B cell (primary cell): ENCODE measurements at regions not wholly inside any gene's neighbourhood (a gene's known extent, or its start where the extent isn't known, plus 50 kb on each side); places are given as distances from the start of the nearest gene placed in this dataset.

Experiments
- ATAC-seq: fragments of 200-7000 bp; cut with Tn5 transposase; one replicate; pipeline ENCODE4 v1.10.0; 2021; ENCODE audit warnings: low read depth, mild to moderate bottlenecking, moderate number of reproducible peaks, moderate library complexity
- CTCF ChIA-PET: fragments of 350-600 bp; sonication (Branson Sonifier 250); formaldehyde crosslinking; loops from one replicate; lab custom pipeline; 2021; ENCODE audit warnings: antibody characterized with exemption, inconsistent platforms; lab: Charles Lee
- POLR2A ChIA-PET: fragments of 350-600 bp; sonication (Branson Sonifier 250); formaldehyde crosslinking; loops from one replicate; lab custom pipeline; 2021; ENCODE audit warnings: antibody characterized with exemption; lab: Charles Lee
- DNase-seq: peaks from one replicate; pipeline ENCODE4 v3.0.0; 2013
- H2AFZ ChIP-seq: 2 replicates; pipeline ENCODE4 v1.6.1; 2012; ENCODE audit warnings: mild to moderate bottlenecking, low read depth, low read length; ENCODE audit not compliant: insufficient read depth, poor library complexity, severe bottlenecking
- H3K27ac ChIP-seq, 2 donors: 1 replicate in 1 of 2; 2 replicates in 1 of 2; pipeline ENCODE4 v1.5.1; 2012 to 2013; ENCODE audit warnings: low read length in 2 of 2, mild to moderate bottlenecking in 2 of 2, moderate library complexity in 1 of 2
- H3K27me3 ChIP-seq, 4 experiments: fragments of 200-600 bp in 1 of 4; sonication (generic) in 1 of 4; replicated peaks in 1 of 4; 1 replicate in 2 of 4; 2 replicates in 2 of 4; pipeline versions ENCODE4 v1.6.1 to v1.7.0; 2013 to 2016; ENCODE audit warnings: low read length in 3 of 4, mild to moderate bottlenecking in 2 of 4, mixed read lengths in 1 of 4, moderate library complexity in 1 of 4; ENCODE audit not compliant: insufficient read depth in 4 of 4, control insufficient read depth in 3 of 4; ENCODE audit errors: control extremely low read depth in 1 of 4
- H3K36me3 ChIP-seq, 2 experiments: replicated peaks in 1 of 2; 1 replicate in 1 of 2; 2 replicates in 1 of 2; pipeline versions ENCODE4 v1.6.1 to v1.7.1; 2013; ENCODE audit warnings: low read length in 1 of 2; ENCODE audit not compliant: insufficient read depth in 2 of 2, control insufficient read depth in 1 of 2; ENCODE audit errors: control extremely low read depth in 1 of 2, extremely low read depth in 1 of 2
- H3K4me1 ChIP-seq, 2 donors: fragments of 200-600 bp in 1 of 2; sonication (generic) in 1 of 2; 1 replicate in 1 of 2; 2 replicates in 1 of 2; pipeline versions ENCODE4 v1.5.1 to v1.6.1; 2013 to 2017; ENCODE audit warnings: low read length in 2 of 2; ENCODE audit not compliant: control insufficient read depth in 2 of 2, insufficient read depth in 2 of 2
- H3K4me2 ChIP-seq: replicated peaks from 2 replicates; pipeline ENCODE3; 2012; ENCODE audit warnings: mild to moderate bottlenecking, low read depth, low read length; ENCODE audit not compliant: poor library complexity, severe bottlenecking
- H3K4me3 ChIP-seq, 5 experiments: fragments of 200-600 bp in 1 of 5; sonication (generic) in 1 of 5; 1 replicate in 3 of 5; 2 replicates in 2 of 5; pipeline versions ENCODE4 v1.5.1 to v1.7.0; 2011 to 2016; ENCODE audit warnings: low read length in 4 of 5, mild to moderate bottlenecking in 4 of 5, low read depth in 2 of 5, control low read depth in 1 of 5, moderate library complexity in 1 of 5; ENCODE audit not compliant: insufficient read depth in 1 of 5; ENCODE audit errors: control extremely low read depth in 1 of 5, extremely low read depth in 1 of 5
- H3K79me2 ChIP-seq: fragments of 200-600 bp; sonication (generic); one replicate; pipeline ENCODE4 v1.6.0; 2016; ENCODE audit warnings: low read length; ENCODE audit not compliant: control insufficient read depth, insufficient read depth
- H3K9ac ChIP-seq: fragments of 200-600 bp; sonication (generic); 2 replicates; pipeline ENCODE4 v1.6.1; 2017; ENCODE audit warnings: mild to moderate bottlenecking, low read length, moderate library complexity
- H3K9me3 ChIP-seq, 3 donors: one replicate each; pipeline versions ENCODE4 v1.6.1 to v1.7.1; 2013; ENCODE audit warnings: low read length in 2 of 3; ENCODE audit not compliant: control insufficient read depth in 2 of 3, insufficient read depth in 1 of 3; ENCODE audit errors: control extremely low read depth in 1 of 3
- H4K20me1 ChIP-seq: 2 replicates; pipeline ENCODE4 v1.6.0; 2012; ENCODE audit warnings: mild to moderate bottlenecking, low read length; ENCODE audit not compliant: insufficient read depth, control insufficient read depth, poor library complexity, severe bottlenecking
- H3K27ac Mint-ChIP-seq: one replicate; pipeline ENCODE4 v1.8.0; 2021; ENCODE audit warnings: mixed read lengths
- H3K27me3 Mint-ChIP-seq: one replicate; pipeline ENCODE4 v1.8.0; 2021; ENCODE audit warnings: mixed read lengths
- H3K4me1 Mint-ChIP-seq: one replicate; pipeline ENCODE4 v1.8.0; 2021; ENCODE audit warnings: mixed read lengths
- H3K4me3 Mint-ChIP-seq: one replicate; pipeline ENCODE4 v1.8.0; 2021; ENCODE audit warnings: mixed read lengths
- H3K9me3 Mint-ChIP-seq: one replicate; pipeline ENCODE4 v1.8.0; 2022; ENCODE audit warnings: mixed read lengths; ENCODE audit not compliant: insufficient read depth
- EZH2 ChIP-seq: IDR thresholded peaks from 2 replicates; pipeline ENCODE4 v1.6.1; 2012; ENCODE audit warnings: borderline replicate concordance, low read depth, mild to moderate bottlenecking, moderate library complexity, low read length; ENCODE audit not compliant: insufficient read depth, poor library complexity, severe bottlenecking
- WGBS: methylation state at CpG from one replicate; pipeline ENCODE4 v1.1.5; 2013; ENCODE audit warnings: missing lambda C conversion rate; ENCODE audit not compliant: insufficient coverage; 5-methylcytosine and 5-hydroxymethylcytosine counted together
- intact Hi-C: fragments of 100-400 bp; cut with micrococcal nuclease; formaldehyde crosslinking; loops from one replicate; pipeline ENCODE4 v1.10.0; 2022
- TF ChIP-seq, protein P1 (sequence below): fragments of 200-600 bp; IDR thresholded peaks from one replicate; pipeline ENCODE4 v1.8.0; 2022; ENCODE audit warnings: antibody characterized with exemption, mild to moderate bottlenecking

DNA sequence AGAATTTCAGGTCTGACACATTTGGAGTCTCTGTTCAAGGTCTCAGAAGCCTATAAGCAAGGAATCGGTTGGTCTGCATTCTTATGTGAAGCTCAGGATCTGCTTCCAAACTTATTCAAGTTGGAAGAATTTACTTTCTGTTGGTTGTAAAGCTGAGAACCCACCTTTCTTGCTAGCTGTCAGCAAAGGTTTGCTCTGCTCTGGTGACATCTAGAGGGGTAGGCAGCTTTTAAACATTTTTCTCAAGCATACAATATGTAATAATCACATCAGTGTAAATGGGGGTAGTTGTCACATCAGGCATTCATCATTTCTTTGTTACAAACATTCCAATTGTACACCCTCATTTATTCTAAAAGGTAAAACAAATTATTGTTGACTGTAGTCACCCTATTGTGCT is 935.2 kb downstream of the TRAM1L1 start:
- Histone ChIP-seq H3K9me3 (peaks cover 0 to 2% (median 0%) of the 10 kb centered on the region in 3 donors), H4K20me1 (no peaks in the 10 kb centered on the region), H3K79me2 (no peaks in the 10 kb centered on the region), H3K4me1 (no peaks in the 10 kb centered on the region), H3K4me3 (no peak overlapping the region), H3K27me3 (no peaks in the 10 kb centered on the region), H3K4me2 (no peak overlapping the region), H3K27ac (no peak overlapping the region), H3K9ac (no peak overlapping the region), H3K36me3 (no peaks in the 10 kb centered on the region), H2AFZ (no peak overlapping the region)
- ATAC-seq (no peak), DNase-seq (no peak)
- intact Hi-C loops: no loop called here
- POLR2A ChIA-PET: no interaction called here
- Mint-ChIP-seq H3K9me3 (no peaks in the 10 kb centered on the region), H3K4me3 (no peak overlapping the region), H3K27ac (no peak overlapping the region), H3K4me1 (no peaks in the 10 kb centered on the region), H3K27me3 (no peaks in the 10 kb centered on the region)
- no peak for TF ChIP-seq EZH2
- CTCF ChIA-PET: no interaction called here
- 83% methylated on average over 1 of the region's 1 CpG for WGBS

DNA sequence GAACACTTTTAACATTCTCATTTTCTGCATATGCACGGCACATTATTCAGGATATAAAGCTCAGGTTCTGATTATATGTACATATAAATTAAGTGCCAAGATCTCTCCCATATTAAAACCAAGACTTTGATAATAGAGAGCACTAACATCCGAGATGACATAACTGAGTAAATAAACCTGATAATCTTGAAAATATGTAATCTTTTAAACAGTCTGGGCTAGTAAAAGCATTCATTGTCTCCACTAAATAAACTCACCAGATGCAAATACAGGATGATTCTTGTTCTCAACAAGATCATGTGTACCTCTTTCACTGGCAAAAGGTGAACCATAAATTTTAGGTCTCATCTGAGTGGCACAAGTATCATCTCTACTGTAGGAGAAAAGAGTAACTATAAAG is 942.2 kb downstream of the TRAM1L1 start:
- Mint-ChIP-seq H3K27me3 (no peaks in the 10 kb centered on the region), H3K9me3 (no peaks in the 10 kb centered on the region), H3K4me1 (no peaks in the 10 kb centered on the region), H3K4me3 (no peak overlapping the region), H3K27ac (no peak overlapping the region)
- Histone ChIP-seq H3K4me2 (no peak overlapping the region), H3K36me3 (no peaks in the 10 kb centered on the region), H3K4me3 (no peak overlapping the region), H3K27me3 (no peaks in the 10 kb centered on the region), H3K9me3 (no peaks in the 10 kb centered on the region), H2AFZ (no peak overlapping the region), H3K9ac (no peak overlapping the region), H3K4me1 (no peaks in the 10 kb centered on the region), H3K27ac (no peak overlapping the region), H3K79me2 (no peaks in the 10 kb centered on the region), H4K20me1 (no peaks in the 10 kb centered on the region)
- CTCF ChIA-PET: no interaction called here
- POLR2A ChIA-PET: no interaction called here
- DNase-seq: no peak
- WGBS: no CpG with 5 or more reads among the region's 2 CpGs
- intact Hi-C loops: no loop called here
- no peak for TF ChIP-seq EZH2
- TF ChIP-seq, protein P1, sequence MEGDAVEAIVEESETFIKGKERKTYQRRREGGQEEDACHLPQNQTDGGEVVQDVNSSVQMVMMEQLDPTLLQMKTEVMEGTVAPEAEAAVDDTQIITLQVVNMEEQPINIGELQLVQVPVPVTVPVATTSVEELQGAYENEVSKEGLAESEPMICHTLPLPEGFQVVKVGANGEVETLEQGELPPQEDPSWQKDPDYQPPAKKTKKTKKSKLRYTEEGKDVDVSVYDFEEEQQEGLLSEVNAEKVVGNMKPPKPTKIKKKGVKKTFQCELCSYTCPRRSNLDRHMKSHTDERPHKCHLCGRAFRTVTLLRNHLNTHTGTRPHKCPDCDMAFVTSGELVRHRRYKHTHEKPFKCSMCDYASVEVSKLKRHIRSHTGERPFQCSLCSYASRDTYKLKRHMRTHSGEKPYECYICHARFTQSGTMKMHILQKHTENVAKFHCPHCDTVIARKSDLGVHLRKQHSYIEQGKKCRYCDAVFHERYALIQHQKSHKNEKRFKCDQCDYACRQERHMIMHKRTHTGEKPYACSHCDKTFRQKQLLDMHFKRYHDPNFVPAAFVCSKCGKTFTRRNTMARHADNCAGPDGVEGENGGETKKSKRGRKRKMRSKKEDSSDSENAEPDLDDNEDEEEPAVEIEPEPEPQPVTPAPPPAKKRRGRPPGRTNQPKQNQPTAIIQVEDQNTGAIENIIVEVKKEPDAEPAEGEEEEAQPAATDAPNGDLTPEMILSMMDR: no peak
- ATAC-seq: no peak
